ENCODE measurements at regions not wholly inside any gene's neighbourhood (a gene's known extent, or its start where the extent isn't known, plus 50 kb on each side); places are given as distances from the start of the nearest gene placed in this dataset.

DNA sequence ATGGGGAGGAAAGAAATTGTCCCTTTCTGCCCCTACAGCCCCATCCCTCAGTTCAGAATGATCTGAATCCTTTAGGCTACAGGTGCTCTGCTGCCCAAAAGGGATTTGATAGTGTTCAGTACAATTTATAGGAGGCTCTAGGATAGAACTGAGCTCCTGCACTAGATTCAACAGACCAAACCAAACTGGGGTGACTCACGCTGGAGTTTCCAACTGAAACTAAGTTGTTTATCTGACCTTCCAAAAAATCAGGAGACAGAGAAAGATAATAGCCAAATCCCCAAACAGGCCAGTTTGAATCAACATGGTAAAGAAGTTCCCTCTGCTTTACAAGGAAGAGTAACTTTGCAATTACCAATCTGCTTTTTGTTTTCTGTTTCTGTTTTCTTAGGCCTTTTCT lies 72.7 kb upstream of the MBOAT2 start:
- no peak for DNase-seq

DNA sequence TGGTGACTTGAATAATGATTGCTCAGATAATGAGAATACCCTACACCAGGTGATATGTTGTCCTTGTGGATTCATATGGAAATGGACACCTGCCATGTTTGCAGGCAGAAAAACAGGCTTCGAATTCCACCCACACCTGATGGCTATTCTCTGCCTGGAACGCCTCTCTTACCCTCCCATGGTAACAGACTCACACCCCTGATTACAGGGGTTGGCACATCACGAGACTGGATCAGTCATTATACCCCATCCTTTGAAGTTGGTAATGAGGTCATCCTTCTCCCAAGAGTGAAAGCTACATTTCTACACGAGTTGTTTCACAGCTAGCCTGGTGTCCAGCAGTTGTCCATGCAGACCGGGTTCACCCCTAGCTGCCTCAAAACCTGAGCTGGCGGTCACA lies 71.4 kb upstream of the MBOAT2 start:
- no peak for DNase-seq

DNA sequence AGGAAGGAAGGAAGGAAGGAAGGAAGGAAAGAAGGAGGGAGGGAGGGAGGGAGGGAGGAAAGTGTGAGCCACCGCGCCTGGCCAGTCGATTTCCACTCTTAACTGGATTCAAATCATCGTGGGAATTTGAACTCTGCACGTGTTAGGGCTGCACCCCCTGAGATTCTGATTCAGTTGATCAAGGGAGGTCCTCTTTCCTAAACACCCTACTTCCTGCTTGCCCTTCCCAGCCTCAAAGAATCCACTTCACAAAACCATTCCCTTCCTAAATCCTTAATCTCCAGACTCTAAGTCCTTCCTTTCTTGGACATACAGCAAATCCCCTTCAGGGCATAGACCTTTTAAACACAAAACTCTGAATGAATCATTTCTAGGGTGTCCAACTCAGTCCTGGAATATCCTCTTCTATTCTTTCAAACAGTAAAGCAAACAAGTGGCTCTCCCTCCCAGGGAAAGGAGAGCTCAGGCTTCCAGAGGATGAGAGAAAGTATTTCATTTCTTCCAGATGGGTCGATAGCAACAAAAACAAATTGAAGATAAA lies 68.2 kb upstream of the MBOAT2 start:
- DNase-seq, result no peak

DNA sequence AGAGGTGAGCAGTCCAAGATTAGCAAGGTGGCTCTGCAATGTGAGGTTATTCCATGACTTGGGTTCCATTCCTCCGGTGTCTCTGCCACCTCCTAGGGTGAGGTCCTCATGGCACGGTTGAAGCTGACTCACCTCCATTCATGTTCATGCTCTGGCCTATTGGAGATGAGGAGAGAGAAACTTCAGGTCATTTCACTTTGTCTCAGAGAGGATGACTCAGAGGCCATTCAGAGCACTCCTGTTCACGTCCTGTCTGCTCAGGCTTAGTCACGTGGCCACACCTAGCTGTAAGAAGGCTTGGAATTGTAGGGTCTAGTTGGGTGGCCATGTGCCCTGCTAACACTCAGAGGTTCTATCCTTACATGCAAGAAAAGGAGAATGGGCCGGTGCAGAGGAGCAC lies 67.5 kb upstream of the MBOAT2 start:
- DNase-seq, result no peak

DNA sequence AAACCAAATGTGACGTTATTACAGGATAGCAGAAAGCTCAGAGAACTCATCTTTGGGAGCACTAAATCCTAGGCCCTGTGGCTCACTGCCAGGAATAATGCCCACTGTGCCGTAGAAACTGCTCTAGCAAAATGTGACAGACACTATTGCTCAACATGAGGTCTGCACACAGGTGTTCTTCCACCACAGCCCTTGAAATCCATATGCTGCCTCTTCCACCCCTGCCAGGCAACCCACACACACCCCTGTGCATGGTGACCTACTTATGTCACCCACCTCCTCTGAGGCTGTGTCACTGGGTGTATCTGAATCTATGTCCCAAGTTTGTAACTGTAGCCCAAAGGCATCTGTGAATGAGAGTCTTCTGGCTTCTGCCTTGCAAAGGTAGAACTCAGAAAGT lies 66.1 kb upstream of the MBOAT2 start:
- DNase-seq, result no peak

DNA sequence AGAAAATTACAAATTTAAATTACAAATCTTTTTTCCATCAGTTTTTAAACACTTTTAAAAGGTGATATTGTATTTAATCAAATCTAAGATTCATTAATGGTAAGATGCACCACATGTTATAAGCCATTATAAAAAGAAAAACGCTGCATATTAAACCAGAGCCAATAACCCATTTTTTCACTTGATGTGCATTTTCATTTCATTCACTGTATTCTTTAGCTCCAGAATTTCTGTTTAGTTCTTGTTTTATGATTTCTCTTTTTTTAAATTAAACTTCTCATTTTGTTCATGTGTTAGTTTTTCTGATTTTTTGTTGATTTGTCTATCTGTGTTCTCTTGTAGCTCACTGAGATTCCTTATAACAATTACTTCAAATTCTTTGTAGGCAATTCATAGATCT lies 62.4 kb upstream of the MBOAT2 start:
- DNase-seq, result no peak

DNA sequence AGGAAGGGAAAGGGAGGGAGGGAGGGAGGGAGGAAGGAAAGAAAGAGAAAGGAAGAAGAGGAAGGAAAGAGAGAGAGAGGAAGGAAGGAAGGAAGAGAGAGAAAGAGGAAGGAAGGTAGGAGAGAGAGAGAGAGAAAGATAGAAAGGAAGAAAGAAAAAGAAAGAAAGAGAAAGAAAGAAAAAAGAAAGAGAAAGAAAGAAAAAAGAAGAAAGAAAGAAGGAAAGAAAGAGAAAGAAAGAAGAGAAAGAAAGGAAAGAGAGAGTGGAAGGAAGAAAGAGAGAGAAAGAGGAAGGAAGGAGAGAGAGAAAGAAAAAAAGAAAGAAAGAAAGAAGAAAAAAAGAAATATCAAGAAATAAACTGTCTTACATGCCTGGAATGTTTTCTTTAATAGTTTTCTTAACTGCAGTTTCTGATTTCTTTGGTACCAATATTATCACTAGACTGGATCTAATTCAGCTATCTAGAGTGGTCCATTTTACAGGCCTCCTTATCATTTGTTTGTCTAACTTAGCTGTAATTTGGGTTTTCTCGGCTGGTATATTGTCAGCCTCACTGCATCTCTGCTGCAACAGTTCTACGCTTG lies 59.6 kb upstream of the MBOAT2 start:
- DNase-seq, result no peak

DNA sequence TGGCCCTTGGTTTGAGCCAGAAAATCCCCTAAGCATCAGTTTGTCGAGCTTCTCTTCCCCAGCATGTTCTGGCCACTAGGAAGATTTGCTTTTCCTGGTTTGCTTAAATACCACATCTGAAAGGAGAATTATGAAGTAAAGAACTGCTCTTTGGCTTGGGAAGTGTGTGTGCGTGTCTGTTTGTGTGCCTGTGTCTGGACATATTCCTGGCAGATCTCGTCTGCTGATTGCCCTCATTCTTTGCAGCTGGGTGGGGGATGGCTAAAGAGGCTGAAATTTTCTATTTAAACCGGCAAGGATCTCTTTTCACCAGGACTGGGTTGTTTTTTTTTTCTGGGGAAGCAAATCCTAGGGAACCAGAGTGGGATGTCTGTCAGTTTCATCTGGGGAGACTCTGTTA lies 57.3 kb upstream of the MBOAT2 start:
- no peak for DNase-seq

DNA sequence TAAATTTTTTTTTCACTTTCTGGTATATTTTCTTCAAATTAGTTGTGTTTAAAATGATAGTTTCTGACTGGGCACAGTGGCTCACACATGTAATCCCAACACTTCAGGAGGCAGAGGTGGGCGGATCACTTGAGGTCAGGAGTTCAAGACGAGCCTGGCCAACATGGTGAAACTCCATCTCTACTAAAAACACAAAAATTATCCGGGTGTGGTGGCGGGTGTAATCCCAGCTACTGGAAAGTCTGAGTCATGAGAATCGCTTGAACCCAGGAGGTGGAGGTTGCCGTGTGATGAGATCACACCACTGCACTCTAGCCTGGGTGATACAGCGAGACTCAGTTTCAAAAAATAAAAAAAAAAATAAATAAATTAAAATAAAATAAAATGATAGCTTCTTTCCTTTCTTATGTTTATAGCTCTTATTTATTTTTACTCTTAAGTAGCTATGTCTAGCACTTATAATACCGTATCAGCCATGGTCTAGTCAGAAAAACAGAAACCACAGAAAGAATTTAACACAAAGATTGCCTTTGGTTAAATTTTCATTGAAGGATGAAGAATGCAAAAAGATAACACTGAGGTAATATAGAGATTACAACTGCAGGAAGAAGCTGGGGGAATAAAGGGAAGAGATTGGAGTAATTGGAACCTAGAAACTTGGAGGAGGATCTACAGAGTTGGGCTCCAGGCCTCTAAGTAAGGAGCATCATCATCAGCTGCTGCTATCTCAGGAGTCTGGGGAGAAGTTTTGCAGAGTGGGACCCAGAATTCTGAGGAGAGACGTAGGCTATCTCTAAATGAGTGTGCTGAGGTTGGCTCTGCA lies 54.7 kb upstream of the MBOAT2 start:
- no peak for DNase-seq

DNA sequence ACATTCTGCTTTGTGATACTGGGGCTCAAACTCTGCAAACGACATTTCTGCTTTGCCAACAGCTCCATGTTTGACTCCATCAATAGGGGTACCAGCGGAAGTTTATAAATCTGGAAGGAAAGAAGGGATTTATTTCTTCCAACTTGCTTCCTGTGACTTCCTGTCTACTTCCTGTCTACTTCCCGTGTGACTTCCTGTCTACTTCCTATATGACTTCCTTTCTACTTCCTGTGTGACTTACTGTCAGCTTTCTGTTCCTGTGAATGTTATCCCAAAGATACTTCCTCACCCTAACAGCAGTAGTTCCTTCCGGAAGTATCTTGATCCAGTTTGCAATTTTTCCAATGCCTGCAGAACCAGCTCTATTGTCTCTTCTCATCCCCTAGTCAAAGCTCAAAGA lies 52.0 kb upstream of the MBOAT2 start:
- no peak for DNase-seq

DNA sequence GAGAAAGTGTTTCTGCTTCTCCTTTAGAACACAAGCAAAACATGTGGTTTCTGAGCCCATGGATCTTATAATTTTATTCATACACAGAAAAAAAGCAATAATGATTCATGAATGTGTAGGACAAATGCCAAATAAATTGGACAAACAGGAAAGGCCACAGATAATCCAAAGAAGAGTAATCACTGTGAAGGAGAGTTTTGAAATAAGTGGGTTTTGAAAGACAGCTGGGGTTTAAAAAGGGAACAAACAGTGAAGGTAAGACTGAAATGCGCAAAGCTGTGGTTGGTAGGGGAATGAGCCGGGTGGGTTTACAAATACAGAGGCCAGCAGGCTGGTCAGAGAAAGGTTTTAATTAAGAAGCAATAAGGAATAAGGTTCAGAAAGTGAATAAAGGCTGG lies 50.0 kb upstream of the MBOAT2 start:
- no peak for DNase-seq
